H1 (cell line): ENCODE measurements at regions not wholly inside any gene's neighbourhood (a gene's known extent, or its start where the extent isn't known, plus 50 kb on each side); places are given as distances from the start of the nearest gene placed in this dataset.

ENCODE experiments used
- CTCF ChIA-PET: fragments of 300-600 bp; sonication (Branson Sonifier 250); formaldehyde crosslinking; loops from one replicate; lab custom pipeline; 2021; ENCODE audit not compliant: partially characterized antibody; lab: Charles Lee
- POLR2A ChIA-PET: fragments of 300-600 bp; sonication (Branson Sonifier 250); formaldehyde crosslinking; loops from one replicate; lab custom pipeline; 2021; ENCODE audit warnings: inconsistent platforms; ENCODE audit not compliant: partially characterized antibody; lab: Charles Lee
- DNase-seq, 2 experiments: peaks; one replicate each; pipeline versions ENCODE4 v3.0.0 to v3.0.0-alpha.2; 2010 to 2022; ENCODE audit warnings: low spot score in 2 of 2, low read depth in 1 of 2, mixed read lengths in 1 of 2
- FAIRE-seq: peaks from 2 replicates; lab custom pipeline; 2011; peaks lifted over from hg19 to GRCh38; lab: Jason Lieb, UNC
- H2AFZ ChIP-seq: 2 replicates; pipeline ENCODE4 v1.8.1; 2012; ENCODE audit warnings: low read length, inconsistent platforms
- H2AK5ac ChIP-seq: 2 replicates; pipeline ENCODE4 v1.6.1; 2013; ENCODE audit warnings: low read depth, low read length
- H2BK120ac ChIP-seq: replicated peaks from 2 replicates; pipeline ENCODE3; 2013; ENCODE audit warnings: low read depth, low read length, inconsistent platforms
- H2BK12ac ChIP-seq: 2 replicates; pipeline ENCODE4 v1.6.1; 2013; ENCODE audit warnings: low read depth, low read length
- H2BK15ac ChIP-seq: 2 replicates; pipeline ENCODE4 v1.6.1; 2013; ENCODE audit warnings: low read length
- H2BK20ac ChIP-seq: 2 replicates; pipeline ENCODE4 v1.6.1; 2013; ENCODE audit warnings: low read length
- H2BK5ac ChIP-seq: 2 replicates; pipeline ENCODE4 v1.6.1; 2013; ENCODE audit warnings: low read depth, low read length
- H3K14ac ChIP-seq: 2 replicates; pipeline ENCODE4 v1.6.1; 2013; ENCODE audit warnings: inconsistent platforms; ENCODE audit not compliant: insufficient read length
- H3K18ac ChIP-seq: 2 replicates; pipeline ENCODE4 v1.6.1; 2013; ENCODE audit warnings: low read length; ENCODE audit errors: extremely low read depth
- H3K23ac ChIP-seq: 2 replicates; pipeline ENCODE4 v1.6.1; 2013; ENCODE audit warnings: inconsistent platforms; ENCODE audit not compliant: insufficient read length
- H3K23me2 ChIP-seq: 2 replicates; pipeline ENCODE4 v1.6.1; 2013; ENCODE audit warnings: low read depth, low read length
- H3K27ac ChIP-seq: 2 replicates; pipeline ENCODE4 v1.6.1; 2011; ENCODE audit warnings: low read depth, low read length, inconsistent platforms
- H3K27me3 ChIP-seq, 4 experiments: replicated peaks in 1 of 4; 1 replicate in 1 of 4; 2 replicates in 3 of 4; pipeline versions ENCODE4 v1.6.1 to v1.8.1; 2011 to 2013; ENCODE audit warnings: low read length in 3 of 4, mild to moderate bottlenecking in 3 of 4, inconsistent platforms in 2 of 4, mixed read lengths in 2 of 4, moderate library complexity in 1 of 4; ENCODE audit not compliant: control insufficient read depth in 3 of 4, insufficient read depth in 3 of 4; ENCODE audit errors: extremely low read depth in 1 of 4
- H3K36me3 ChIP-seq, 4 experiments: 2 replicates each; pipeline versions ENCODE4 v1.6.1 to v1.8.1; 2011 to 2013; ENCODE audit warnings: mild to moderate bottlenecking in 4 of 4, low read length in 3 of 4, moderate library complexity in 2 of 4, control low read depth in 1 of 4, inconsistent platforms in 1 of 4; ENCODE audit not compliant: insufficient read depth in 4 of 4, control insufficient read depth in 2 of 4
- H3K4ac ChIP-seq: replicated peaks from 2 replicates; pipeline ENCODE3; 2013; ENCODE audit warnings: low read length, low read depth, mixed read lengths, inconsistent platforms; ENCODE audit not compliant: insufficient read length
- H3K4me1 ChIP-seq, 4 experiments: replicated peaks in 1 of 4; 1 replicate in 1 of 4; 2 replicates in 3 of 4; pipeline versions ENCODE4 v1.6.1 to v1.8.1; 2011 to 2013; ENCODE audit warnings: low read length in 3 of 4, inconsistent platforms in 2 of 4, mixed read lengths in 1 of 4; ENCODE audit not compliant: insufficient read depth in 4 of 4, control insufficient read depth in 3 of 4
- H3K4me2 ChIP-seq, 2 experiments: 2 replicates each; pipeline versions ENCODE4 v1.6.1 to v1.8.1; 2011 to 2013; ENCODE audit warnings: low read depth in 2 of 2, low read length in 2 of 2, control low read depth in 1 of 2, inconsistent platforms in 1 of 2, mild to moderate bottlenecking in 1 of 2; ENCODE audit not compliant: insufficient read depth in 1 of 2
- H3K4me3 ChIP-seq, 4 experiments: fragments of 200-600, 300-600 bp in 1 of 4; sonication (generic), shearing (Covaris generic), sonication (Bioruptor Twin) in 1 of 4; 2 replicates each; pipeline versions ENCODE4 v1.5.1 to v1.8.1; 2011 to 2016; ENCODE audit warnings: low read length in 4 of 4, low read depth in 3 of 4, control low read depth in 2 of 4, inconsistent platforms in 2 of 4, mild to moderate bottlenecking in 2 of 4, mixed read lengths in 1 of 4, moderate library complexity in 1 of 4; ENCODE audit not compliant: insufficient read depth in 2 of 4; ENCODE audit errors: extremely low read depth in 1 of 4
- H3K56ac ChIP-seq: replicated peaks from 2 replicates; pipeline ENCODE3; 2013; ENCODE audit warnings: low read depth, mild to moderate bottlenecking, mixed read lengths, low read length, inconsistent platforms; ENCODE audit not compliant: insufficient read length
- H3K79me1 ChIP-seq: 2 replicates; pipeline ENCODE4 v1.6.1; 2013; ENCODE audit warnings: low read depth, low read length, control low read depth
- H3K79me2 ChIP-seq, 2 experiments: 2 replicates each; pipeline versions ENCODE4 v1.6.1 to v1.8.1; 2012 to 2013; ENCODE audit warnings: low read length in 2 of 2, mild to moderate bottlenecking in 2 of 2, inconsistent platforms in 1 of 2; ENCODE audit not compliant: insufficient read depth in 2 of 2, control insufficient read depth in 1 of 2
- H3K9ac ChIP-seq, 4 experiments: replicated peaks in 1 of 4; 1 replicate in 1 of 4; 2 replicates in 3 of 4; pipeline versions ENCODE4 v1.6.1 to v1.8.1; 2011 to 2013; ENCODE audit warnings: low read depth in 3 of 4, low read length in 3 of 4, control low read depth in 2 of 4, mild to moderate bottlenecking in 2 of 4, moderate library complexity in 2 of 4, inconsistent platforms in 1 of 4; ENCODE audit errors: extremely low read depth in 1 of 4
- H3K9me3 ChIP-seq, 2 experiments: 2 replicates each; pipeline versions ENCODE4 v1.6.1 to v1.8.1; 2012 to 2013; ENCODE audit warnings: mild to moderate bottlenecking in 2 of 2, moderate library complexity in 2 of 2, control low read depth in 1 of 2, inconsistent platforms in 1 of 2, low read depth in 1 of 2, low read length in 1 of 2, mixed read lengths in 1 of 2; ENCODE audit not compliant: insufficient read depth in 2 of 2
- H4K20me1 ChIP-seq, 2 experiments: replicated peaks in 1 of 2; 2 replicates each; pipeline versions ENCODE3 to v1.8.1; 2011 to 2013; ENCODE audit warnings: inconsistent platforms in 2 of 2, low read length in 2 of 2, mild to moderate bottlenecking in 1 of 2; ENCODE audit not compliant: insufficient read depth in 2 of 2, control insufficient read depth in 1 of 2
- H4K5ac ChIP-seq: 2 replicates; pipeline ENCODE4 v1.6.1; 2013; ENCODE audit warnings: low read length, low read depth, mixed read lengths, inconsistent platforms; ENCODE audit not compliant: insufficient read length
- H4K8ac ChIP-seq: 2 replicates; pipeline ENCODE4 v1.8.0; 2013; ENCODE audit warnings: mild to moderate bottlenecking, moderate library complexity, low read length, inconsistent platforms; ENCODE audit not compliant: insufficient read depth; ENCODE audit errors: extremely low read depth
- H4K91ac ChIP-seq: replicated peaks from 2 replicates; pipeline ENCODE3; 2013; ENCODE audit warnings: low read length, mixed read lengths, inconsistent platforms; ENCODE audit not compliant: insufficient read length
- ATF3 ChIP-seq: IDR thresholded peaks from 2 replicates; pipeline ENCODE4 v1.6.1; 2011; ENCODE audit warnings: low read depth, mild to moderate bottlenecking, low read length; ENCODE audit not compliant: insufficient read depth
- BACH1 ChIP-seq: IDR thresholded peaks from 2 replicates; pipeline ENCODE4 v1.6.1; 2012; ENCODE audit warnings: low read length, improper control_type of control experiment
- CBX8 ChIP-seq: fragments of 300-800, 300-1000 bp; sonication (generic); IDR thresholded peaks from 2 replicates; pipeline ENCODE4 v1.7.1; 2016; ENCODE audit warnings: low read depth, low read length, borderline replicate concordance
- CREB1 ChIP-seq: IDR thresholded peaks from 2 replicates; pipeline ENCODE4 v1.6.1; 2012; ENCODE audit warnings: inconsistent platforms
- EP300 ChIP-seq, 2 experiments: IDR thresholded peaks; 1 replicate in 1 of 2; 2 replicates in 1 of 2; pipeline ENCODE4 v1.6.1; 2011 to 2012; ENCODE audit warnings: low read depth in 2 of 2, low read length in 2 of 2, mild to moderate bottlenecking in 2 of 2, borderline replicate concordance in 1 of 2, inconsistent platforms in 1 of 2, moderate library complexity in 1 of 2
- HDAC2 ChIP-seq, 2 experiments: fragments of 300-600 bp in 1 of 2; sonication (generic) in 1 of 2; IDR thresholded peaks; 2 replicates each; pipeline ENCODE4 v1.6.1; 2011 to 2012; ENCODE audit warnings: low read depth in 2 of 2, low read length in 2 of 2, mild to moderate bottlenecking in 2 of 2, moderate library complexity in 2 of 2, borderline replicate concordance in 1 of 2, inconsistent platforms in 1 of 2
- HDAC6 ChIP-seq: IDR thresholded peaks from one replicate; pipeline ENCODE4 v1.7.1; 2012; ENCODE audit warnings: low read depth, mild to moderate bottlenecking, inconsistent platforms, low read length, moderate library complexity
- RAD21 ChIP-seq, 2 experiments: IDR thresholded peaks in 1 of 2; conservative IDR thresholded peaks in 1 of 2; 2 replicates each; pipeline ENCODE4 v1.6.1; 2011; ENCODE audit warnings: low read depth in 2 of 2, low read length in 2 of 2, improper control_type of control experiment in 1 of 2, inconsistent platforms in 1 of 2, mild to moderate bottlenecking in 1 of 2, moderate library complexity in 1 of 2
- RFX5 ChIP-seq: IDR thresholded peaks from 2 replicates; pipeline ENCODE4 v1.6.1; 2011; ENCODE audit warnings: low read depth, low read length, improper control_type of control experiment, borderline replicate concordance
- RNF2 ChIP-seq: fragments of 200-900, 300-1000 bp; sonication (generic); IDR thresholded peaks from 2 replicates; pipeline ENCODE4 v1.7.1; 2016; ENCODE audit warnings: borderline replicate concordance, low read depth, mild to moderate bottlenecking, antibody characterized with exemption, low read length; ENCODE audit not compliant: poor library complexity, severe bottlenecking; ENCODE audit errors: missing control alignments
- SP1 ChIP-seq: IDR thresholded peaks from 2 replicates; pipeline ENCODE4 v1.6.1; 2011; ENCODE audit warnings: low read depth, low read length
- TBP ChIP-seq: IDR thresholded peaks from 2 replicates; pipeline ENCODE4 v1.6.1; 2011; ENCODE audit warnings: low read depth, low read length, improper control_type of control experiment
- TCF12 ChIP-seq: IDR thresholded peaks from 2 replicates; pipeline ENCODE4 v1.6.1; 2011; ENCODE audit warnings: low read depth, mild to moderate bottlenecking, low read length
- TEAD4 ChIP-seq: IDR thresholded peaks from 2 replicates; pipeline ENCODE4 v1.6.1; 2012; ENCODE audit warnings: low read depth, low read length, inconsistent platforms, mixed read lengths
- TF ChIP-seq, protein P1 (sequence below): IDR thresholded peaks from 2 replicates; pipeline ENCODE4 v1.6.1; 2012; ENCODE audit warnings: inconsistent platforms

- Histone ChIP-seq H2AK5ac (no peak overlapping the region), H3K27ac (no peak overlapping the region), H3K79me1 (no peaks in the 10 kb centered on the region), H3K23ac (no peak overlapping the region), H3K56ac (no peak overlapping the region), H2AFZ (no peak overlapping the region), H3K9ac (no peak overlapping the region), H2BK20ac (no peak overlapping the region), H2BK15ac (no peak overlapping the region), H4K20me1 (no peaks in the 10 kb centered on the region), H2BK12ac (no peak overlapping the region), H3K23me2 (peaks cover 2% of the 10 kb centered on the region; the same call in 1 of the 2 replicates), H4K91ac (no peak overlapping the region), H3K4me3 (no peak overlapping the region), H2BK120ac (no peak overlapping the region), H3K4me2 (no peak overlapping the region), H3K79me2 (no peaks in the 10 kb centered on the region), H3K14ac (no peak overlapping the region), H3K18ac (no peak overlapping the region), H3K27me3 (no peaks in the 10 kb centered on the region), H3K9me3 (no peaks in the 10 kb centered on the region), H3K4ac (no peak overlapping the region), H4K8ac (no peak overlapping the region), H4K5ac (no peak overlapping the region), H2BK5ac (no peak overlapping the region), H3K36me3 (no peaks in the 10 kb centered on the region), H3K4me1 (no peaks in the 10 kb centered on the region)
- ChIA-PET POLR2A (no interaction called here), CTCF (interaction anchor here (0.6 to 1.1 kb wide), 5 partner anchors 26 to 395 kb away, joined by 3 read pairs; no protein-coding TSS in a partner anchor)
- FAIRE-seq, result no peak
- DNase-seq, result no peak
- TF ChIP-seq HDAC6 (no peak), EP300 (IDR thresholded peaks at IDR 0.05; ENCODE audit: borderline replicate concordance in 1 of 2, low read depth in 2 of 2, low read length in 2 of 2) (no peak), RNF2 (no peak), CBX8 (no peak), ATF3 (no peak), HDAC2 (IDR thresholded peaks at IDR 0.05; ENCODE audit: borderline replicate concordance in 1 of 2, low read depth in 2 of 2, low read length in 2 of 2) (no peak), BACH1 (no peak), TEAD4 (no peak), RAD21 (IDR thresholded peaks at IDR 0.05 in 1 of 2, conservative IDR thresholded peaks at IDR 0.05 in 1 of 2; ENCODE audit: low read depth in 2 of 2, low read length in 2 of 2) (no peak), CREB1 (no peak), TCF12 (no peak), TBP (no peak), SP1 (no peak), RFX5 (no peak)
- TF ChIP-seq, protein P1, sequence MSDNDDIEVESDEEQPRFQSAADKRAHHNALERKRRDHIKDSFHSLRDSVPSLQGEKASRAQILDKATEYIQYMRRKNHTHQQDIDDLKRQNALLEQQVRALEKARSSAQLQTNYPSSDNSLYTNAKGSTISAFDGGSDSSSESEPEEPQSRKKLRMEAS, result no peak
Observed at GRCh38 chr3:152578769-152579168, 256.2 kb upstream of the P2RY1 start.
